CD4-positive, alpha-beta T cell (primary cell): ENCODE measurements at regions not wholly inside any gene's neighbourhood (a gene's known extent, or its start where the extent isn't known, plus 50 kb on each side); places are given as distances from the start of the nearest gene placed in this dataset.

Experiments used
- ATAC-seq: fragments of 200-7000 bp; cut with Tn5 transposase; one replicate; pipeline ENCODE4 v1.10.0; 2022; ENCODE audit warnings: mild to moderate bottlenecking; ENCODE audit not compliant: poor library complexity
- CTCF ChIA-PET: fragments of 350-600 bp; sonication (Branson Sonifier 250); formaldehyde crosslinking; loops from one replicate; lab custom pipeline; 2021; ENCODE audit warnings: antibody characterized with exemption, inconsistent platforms; lab: Charles Lee
- POLR2A ChIA-PET: fragments of 350-600 bp; sonication (Branson Sonifier 250); formaldehyde crosslinking; loops from one replicate; lab custom pipeline; 2021; ENCODE audit warnings: antibody characterized with exemption, inconsistent platforms; lab: Charles Lee
- DNase-seq, 14 experiments: peaks; one replicate each; pipeline ENCODE4 v3.0.0-alpha.2; 2013 to 2020; ENCODE audit warnings: mixed read lengths in 2 of 14
- H3K27ac ChIP-seq, 2 donors: one replicate each; pipeline versions ENCODE4 v1.5.1 to v1.7.0; 2013; ENCODE audit warnings: low read length in 2 of 2, low read depth in 1 of 2, mild to moderate bottlenecking in 1 of 2
- H3K27me3 ChIP-seq, 2 experiments: 1 replicate in 1 of 2; 2 replicates in 1 of 2; pipeline versions ENCODE4 v1.6.1 to v1.7.0; 2013; ENCODE audit warnings: low read length in 2 of 2, control low read depth in 1 of 2, mild to moderate bottlenecking in 1 of 2, moderate library complexity in 1 of 2; ENCODE audit not compliant: insufficient read depth in 2 of 2, control insufficient read depth in 1 of 2
- H3K36me3 ChIP-seq: one replicate; pipeline ENCODE4 v1.6.1; 2013; ENCODE audit warnings: low read length, control low read depth; ENCODE audit not compliant: insufficient read depth
- H3K4me1 ChIP-seq: one replicate; pipeline ENCODE4 v1.6.1; 2013; ENCODE audit warnings: low read length, control low read depth; ENCODE audit not compliant: insufficient read depth
- H3K4me3 ChIP-seq: one replicate; pipeline ENCODE4 v1.5.1; 2013; ENCODE audit warnings: mild to moderate bottlenecking, low read length, moderate library complexity
- H3K9me3 ChIP-seq, 2 experiments: 1 replicate in 1 of 2; 2 replicates in 1 of 2; pipeline versions ENCODE4 v1.6.1 to v1.7.0; 2013; ENCODE audit warnings: low read length in 2 of 2, mild to moderate bottlenecking in 2 of 2, control low read depth in 1 of 2, moderate library complexity in 1 of 2; ENCODE audit not compliant: control insufficient read depth in 1 of 2, insufficient read depth in 1 of 2
- H3K27ac Mint-ChIP-seq: one replicate; pipeline ENCODE4 v1.8.0; 2020; ENCODE audit warnings: mixed read lengths
- H3K27me3 Mint-ChIP-seq: one replicate; pipeline ENCODE4 v1.8.0; 2021; ENCODE audit warnings: mixed read lengths
- H3K36me3 Mint-ChIP-seq: one replicate; pipeline ENCODE4 v1.8.0; 2021; ENCODE audit warnings: low read depth, mixed read lengths
- H3K4me1 Mint-ChIP-seq: one replicate; pipeline ENCODE4 v1.8.0; 2021; ENCODE audit warnings: low read depth, mixed read lengths
- H3K4me3 Mint-ChIP-seq: one replicate; pipeline ENCODE4 v1.8.0; 2020; ENCODE audit warnings: mild to moderate bottlenecking, mixed read lengths
- H3K9me3 Mint-ChIP-seq: one replicate; pipeline ENCODE4 v1.8.0; 2020; ENCODE audit warnings: mixed read lengths
- CTCF ChIP-seq: fragments of 200-600 bp; IDR thresholded peaks from one replicate; pipeline ENCODE4 v1.8.0; 2022; ENCODE audit warnings: antibody characterized with exemption, mild to moderate bottlenecking
- intact Hi-C, 2 experiments: fragments of 100-400 bp; cut with DNase I in 1 of 2; cut with micrococcal nuclease in 1 of 2; formaldehyde crosslinking; loops; one replicate each; pipeline versions ENCODE4 v1.15.1 to v1.9.0; 2023 to 2025; cut with DNase I, micrococcal nuclease

- Histone ChIP-seq H3K4me3 (no peak overlapping the region), H3K36me3 (no peaks in the 10 kb centered on the region), H3K4me1 (no peaks in the 10 kb centered on the region), H3K27ac (no peak overlapping the region), H3K27me3 (no peaks in the 10 kb centered on the region), H3K9me3 (no peaks in the 10 kb centered on the region)
- TF ChIP-seq CTCF, result no peak
- Mint-ChIP-seq H3K4me1 (no peaks in the 10 kb centered on the region), H3K9me3 (peaks cover 9% of the 10 kb centered on the region), H3K27ac (no peak overlapping the region), H3K27me3 (no peaks in the 10 kb centered on the region), H3K4me3 (no peak overlapping the region), H3K36me3 (no peaks in the 10 kb centered on the region)
- CTCF ChIA-PET, result no interaction called here
- DNase-seq, result no peak
- no peak for ATAC-seq
- POLR2A ChIA-PET, result no interaction called here
- intact Hi-C loops, result no loop called here
Observed at GRCh38 chr6:92473056-92473455, 946.3 kb downstream of the EPHA7 start.

GRCh38 chr6:92469186-92469828 is 950.1 kb downstream of the EPHA7 start:
- POLR2A ChIA-PET, result no interaction called here

GRCh38 chr6:92468066-92468465 is 951.3 kb downstream of the EPHA7 start:
- DNase-seq, result no peak
- H3K27me3 Mint-ChIP-seq, result no peaks in the 10 kb centered on the region
- TF ChIP-seq CTCF, result no peak
- H3K4me1 ChIP-seq, result no peaks in the 10 kb centered on the region
- H3K4me3 Mint-ChIP-seq, result no peak overlapping the region
- no peak overlapping the region for H3K27ac ChIP-seq
- no peaks in the 10 kb centered on the region for H3K4me1 Mint-ChIP-seq
- CTCF ChIA-PET, result no interaction called here
- no peak overlapping the region for H3K27ac Mint-ChIP-seq
- no peaks in the 10 kb centered on the region for H3K36me3 ChIP-seq
- ATAC-seq, result no peak
- H3K27me3 ChIP-seq, result no peaks in the 10 kb centered on the region
- H3K9me3 Mint-ChIP-seq, result peaks cover 15% of the 10 kb centered on the region
- no peak overlapping the region for H3K4me3 ChIP-seq
- H3K36me3 Mint-ChIP-seq, result no peaks in the 10 kb centered on the region
- intact Hi-C loops, result no loop called here
- POLR2A ChIA-PET, result no interaction called here
- H3K9me3 ChIP-seq, result peaks cover 0 to 8% of the 10 kb centered on the region in 2 experiments

More at GRCh38 chr6:92469186-92469828, 950.1 kb downstream of the EPHA7 start:
- H3K4me1 Mint-ChIP-seq, result no peaks in the 10 kb centered on the region
- ATAC-seq, result no peak
- Histone ChIP-seq H3K36me3 (no peaks in the 10 kb centered on the region), H3K4me3 (no peak overlapping the region), H3K9me3 (peaks cover 0 to 8% of the 10 kb centered on the region in 2 experiments), H3K4me1 (no peaks in the 10 kb centered on the region), H3K27ac (no peak overlapping the region), H3K27me3 (no peaks in the 10 kb centered on the region)
- no peak for TF ChIP-seq CTCF
- intact Hi-C loops, result no loop called here
- peaks cover 17% of the 10 kb centered on the region for H3K9me3 Mint-ChIP-seq
- no peak overlapping the region for H3K27ac Mint-ChIP-seq
- no peaks in the 10 kb centered on the region for H3K36me3 Mint-ChIP-seq
- CTCF ChIA-PET, result no interaction called here
- no peaks in the 10 kb centered on the region for H3K27me3 Mint-ChIP-seq
- DNase-seq, result no peak
- H3K4me3 Mint-ChIP-seq, result no peak overlapping the region
